Middle frontal gyrus (tissue), 1 donor: ENCODE measurements at regions not wholly inside any gene's neighbourhood (a gene's known extent, or its start where the extent isn't known, plus 50 kb on each side); places are given as distances from the start of the nearest gene placed in this dataset.

Experiments
- DNase-seq: peaks from one replicate; pipeline ENCODE4 v3.0.0-alpha.2; 2015; ENCODE audit warnings: low spot score; ENCODE audit errors: extremely low spot score

DNA sequence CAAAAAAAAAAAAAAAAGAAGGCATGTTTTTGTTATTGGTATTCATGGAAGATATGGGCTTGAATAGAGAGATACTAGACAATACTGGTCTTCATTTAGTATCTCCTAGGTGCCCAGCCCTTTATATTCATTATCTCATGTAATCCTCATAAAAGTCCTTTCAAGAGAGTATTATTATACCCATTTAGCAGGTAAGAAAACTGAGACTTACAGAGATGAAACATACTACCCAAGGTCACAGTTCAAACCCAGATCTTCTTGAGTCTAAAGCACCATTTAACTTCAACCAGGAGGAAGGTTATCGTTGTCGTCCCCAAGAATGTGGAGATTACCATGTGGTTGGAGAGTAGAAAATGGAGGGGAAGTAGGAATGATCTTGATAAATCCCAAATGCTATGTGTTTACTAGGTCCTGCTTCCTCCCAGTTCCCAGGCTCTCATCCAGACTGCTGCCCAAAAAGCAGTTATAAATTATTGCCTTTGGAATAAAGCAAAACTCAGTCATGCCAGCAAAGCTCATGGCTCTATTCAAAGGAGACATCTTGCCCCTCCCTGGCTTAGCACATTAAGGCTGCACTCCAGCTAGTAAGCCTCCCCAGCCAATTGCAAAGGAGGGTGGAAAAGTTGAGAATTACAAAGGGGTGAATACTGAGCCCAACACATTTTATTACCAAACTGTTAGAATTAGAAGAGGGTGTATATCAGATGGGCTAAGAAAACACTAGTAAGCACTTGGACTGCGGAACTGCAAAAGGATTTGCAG is 163.9 kb downstream of the PIK3R1 start:
- no peak for DNase-seq

- DNase-seq: no peak
These were observed 164.5 kb downstream of the PIK3R1 start for GRCh38 chr5:68380078-68380477.

GRCh38 chr5:68381060-68381459 is 165.5 kb downstream of the PIK3R1 start:
- DNase-seq: no peak

GRCh38 chr5:68381909-68382308 is 166.4 kb downstream of the PIK3R1 start:
- no peak for DNase-seq

- DNase-seq: no peak
These were observed 167.1 kb downstream of the PIK3R1 start for GRCh38 chr5:68382640-68383039.

- DNase-seq: no peak
These were observed 168.3 kb downstream of the PIK3R1 start for GRCh38 chr5:68383888-68384310.

DNA sequence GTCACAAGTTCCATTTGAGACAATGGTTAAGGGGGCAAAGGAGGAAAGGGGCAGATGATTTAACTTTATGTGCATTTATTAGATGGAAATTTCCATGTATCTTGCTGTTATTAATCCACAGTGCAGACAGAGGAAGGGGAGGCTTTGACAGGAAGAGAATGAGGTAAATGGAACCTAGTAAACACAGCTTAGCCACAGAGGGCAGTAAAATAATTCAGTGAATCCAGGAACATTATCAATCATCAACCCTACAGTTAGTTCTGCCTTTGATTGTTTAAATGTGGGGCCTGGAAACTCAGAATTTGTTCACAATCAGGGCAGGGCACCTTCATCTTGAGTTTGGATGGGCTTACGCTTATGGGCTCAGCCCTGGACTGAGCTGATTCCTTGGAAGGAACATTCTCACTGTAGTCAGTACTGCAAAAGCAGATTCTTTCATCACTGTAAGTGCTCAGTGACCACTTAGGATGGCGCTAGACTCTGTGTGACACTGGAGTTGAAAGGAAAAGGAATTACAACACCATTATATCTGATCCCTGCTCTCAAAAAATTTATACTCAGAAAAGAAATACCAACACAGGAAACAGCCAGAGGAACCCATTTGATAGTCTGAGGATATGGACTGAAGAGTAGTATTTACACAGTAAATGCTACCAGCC is 169.5 kb downstream of the PIK3R1 start:
- no peak for DNase-seq

GRCh38 chr5:68385936-68386335 is 170.4 kb downstream of the PIK3R1 start:
- no peak for DNase-seq

DNA sequence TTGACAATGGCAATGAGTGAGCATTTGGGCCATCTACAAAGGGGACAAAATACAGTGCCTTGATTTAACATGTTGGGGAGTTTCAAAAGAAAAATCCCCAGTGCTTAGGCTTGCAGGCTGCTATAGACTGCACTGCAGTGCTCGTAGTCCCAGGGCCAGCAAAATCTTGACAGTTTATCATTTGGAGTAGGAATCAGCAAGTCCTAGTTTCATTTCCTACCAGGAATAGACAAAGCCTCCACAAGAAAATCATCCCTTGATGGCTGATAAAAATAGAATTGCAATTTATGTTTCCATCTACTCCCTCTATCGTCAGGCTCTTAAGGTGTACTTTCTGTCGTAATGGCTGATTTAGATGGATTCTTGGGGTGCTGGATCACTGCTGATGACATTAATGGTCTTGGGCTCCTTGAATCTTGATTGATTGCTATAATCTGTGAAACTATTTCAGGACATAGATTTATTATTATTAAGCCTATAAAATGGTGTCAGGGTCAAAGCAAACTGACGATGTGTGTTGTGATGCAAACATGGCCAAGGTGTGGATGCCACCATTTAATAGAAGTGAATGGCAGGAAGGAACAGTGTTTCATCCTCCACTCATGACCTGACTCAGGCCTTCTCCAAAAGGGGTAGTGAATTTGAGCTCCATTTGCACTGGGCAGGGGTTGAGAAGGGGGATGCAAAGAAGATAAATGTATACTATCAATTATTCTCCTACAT is 171.7 kb downstream of the PIK3R1 start:
- DNase-seq: no peak

DNA sequence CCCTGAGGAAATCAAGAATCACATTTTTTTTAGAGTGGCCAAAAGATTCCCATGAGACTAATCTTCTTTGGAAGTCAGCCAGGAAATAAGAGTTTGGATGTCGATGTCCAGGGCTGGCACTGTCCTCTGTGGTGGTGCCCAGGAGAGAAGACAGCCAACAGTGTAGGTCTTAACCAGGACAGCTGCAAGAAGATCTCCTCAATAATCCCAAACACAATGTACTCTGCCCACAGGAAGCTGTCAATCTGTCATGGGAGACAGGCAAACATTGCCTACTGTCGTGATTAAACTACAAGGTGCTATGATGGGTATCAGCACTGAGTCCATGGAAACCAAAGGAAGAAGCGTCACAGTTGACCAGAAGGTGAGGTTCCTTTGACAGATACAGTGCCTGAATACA is 174.1 kb downstream of the PIK3R1 start:
- DNase-seq: no peak

- no peak for DNase-seq
These were observed 177.1 kb downstream of the PIK3R1 start for GRCh38 chr5:68392617-68393016.

- DNase-seq: no peak
These were observed 179.7 kb downstream of the PIK3R1 start for GRCh38 chr5:68395302-68395701.

- no peak for DNase-seq
These were observed 180.5 kb downstream of the PIK3R1 start for GRCh38 chr5:68395926-68396511.

- no peak for DNase-seq
These were observed 181.2 kb downstream of the PIK3R1 start for GRCh38 chr5:68396722-68397121.

GRCh38 chr5:68398146-68398812 is 182.7 kb downstream of the PIK3R1 start:
- DNase-seq: no peak

DNA sequence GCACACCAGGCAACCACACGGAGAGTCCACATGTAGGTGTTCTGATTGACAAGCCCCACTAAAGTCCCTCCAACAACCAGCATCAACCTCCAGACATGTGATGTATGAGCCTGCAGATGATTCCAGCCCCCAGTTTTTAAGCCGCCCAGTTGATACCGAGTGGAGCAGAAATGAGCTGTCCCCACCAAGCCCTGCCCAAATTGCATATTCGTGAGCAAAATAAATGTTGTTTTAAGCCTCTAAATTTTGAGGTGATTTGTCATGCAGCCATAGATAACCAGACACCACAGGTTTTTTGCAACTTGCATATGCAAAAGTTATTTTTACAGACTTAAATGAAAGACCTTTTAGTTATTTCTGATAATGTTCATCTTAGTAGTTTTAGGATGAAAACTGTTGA is 187.7 kb downstream of the PIK3R1 start:
- no peak for DNase-seq

- no peak for DNase-seq
These were observed 188.7 kb downstream of the PIK3R1 start for GRCh38 chr5:68404246-68404645.

DNA sequence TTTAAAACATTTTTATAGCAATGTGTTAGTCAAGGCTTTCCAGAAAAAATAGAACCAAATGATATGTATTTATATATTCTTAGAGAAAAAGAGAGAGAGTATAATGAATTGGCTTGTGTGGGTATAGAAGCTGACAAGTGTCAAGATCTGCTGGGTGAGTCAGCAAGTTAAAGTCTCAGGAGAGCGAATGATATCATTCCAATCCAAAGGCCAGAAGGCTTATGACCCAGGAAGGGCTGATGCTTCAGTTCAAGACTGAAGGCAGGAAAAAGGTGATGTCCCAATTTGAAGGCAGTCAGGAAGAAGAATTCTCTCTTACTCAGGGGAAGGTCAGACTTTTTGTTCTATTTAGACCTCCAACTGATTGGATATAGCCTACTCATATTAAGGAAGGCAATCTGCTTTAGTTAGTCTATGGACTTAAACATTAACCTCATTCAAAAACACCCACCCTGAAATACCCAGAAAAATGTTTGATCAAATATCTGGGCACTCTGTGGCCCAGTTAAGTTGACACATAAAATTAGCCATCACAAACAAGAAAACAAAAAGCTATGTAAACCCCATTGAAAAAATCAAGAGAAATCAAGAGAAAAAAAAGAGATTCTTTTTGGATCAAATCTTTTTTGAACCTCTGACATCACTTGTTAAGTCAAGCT is 189.6 kb downstream of the PIK3R1 start:
- DNase-seq: no peak

GRCh38 chr5:68405784-68406743 is 190.5 kb downstream of the PIK3R1 start:
- no peak for DNase-seq

DNA sequence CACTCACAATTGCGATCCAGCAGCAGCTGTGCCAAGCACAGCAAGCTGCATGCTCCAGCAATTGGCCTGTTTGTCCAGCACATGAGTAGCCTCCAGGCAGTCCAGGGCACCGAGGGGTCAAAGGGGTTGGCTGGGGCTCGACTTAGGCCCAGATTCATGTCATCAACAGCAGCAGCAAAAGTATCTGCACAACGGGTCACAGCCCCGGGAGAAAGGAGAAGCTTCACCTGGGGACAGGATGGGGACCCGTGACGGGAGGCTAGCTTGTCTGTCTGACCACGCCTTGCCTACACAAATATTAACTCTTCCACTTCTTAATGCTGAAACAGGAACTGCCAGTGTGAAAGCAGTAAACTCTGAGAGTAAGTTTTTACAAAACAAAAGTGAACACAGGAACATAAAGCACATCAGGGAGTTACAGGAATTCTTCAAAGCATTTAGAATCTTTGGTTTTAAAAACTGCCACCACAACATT is 191.2 kb downstream of the PIK3R1 start:
- no peak for DNase-seq
